Tibial artery (tissue), 4 donors: ENCODE measurements at regions not wholly inside any gene's neighbourhood (a gene's known extent, or its start where the extent isn't known, plus 50 kb on each side); places are given as distances from the start of the nearest gene placed in this dataset.

ENCODE experiments used
- DNase-seq, 2 donors: peaks; one replicate each; pipeline ENCODE4 v3.0.0-alpha.2; 2019
- H3K27ac ChIP-seq, 2 donors: fragments of 200-600 bp; sonication (generic) in 1 of 2; 1 replicate in 1 of 2; 2 replicates in 1 of 2; pipeline ENCODE4 v1.5.1; 2018 to 2019; ENCODE audit warnings: mild to moderate bottlenecking in 1 of 2
- H3K27me3 ChIP-seq, 2 donors: fragments of 200-600 bp; sonication (generic) in 1 of 2; one replicate each; pipeline versions ENCODE4 v1.5.1 to v1.6.0; 2016 to 2019
- H3K36me3 ChIP-seq, 3 donors: fragments of 200-600 bp; sonication (generic) in 2 of 3; one replicate each; pipeline ENCODE4 v1.5.1; 2016 to 2019; ENCODE audit warnings: mild to moderate bottlenecking in 2 of 3
- H3K4me1 ChIP-seq, 4 donors: fragments of 200-600 bp; sonication (generic) in 2 of 4; 1 replicate in 3 of 4; 2 replicates in 1 of 4; pipeline ENCODE4 v1.5.1; 2016 to 2019
- H3K4me3 ChIP-seq, 2 donors: fragments of 200-600 bp; sonication (generic) in 1 of 2; 1 replicate in 1 of 2; 2 replicates in 1 of 2; pipeline ENCODE4 v1.5.1; 2018 to 2019; ENCODE audit warnings: mild to moderate bottlenecking in 2 of 2
- H3K9me3 ChIP-seq, 3 donors: fragments of 200-600 bp; sonication (generic) in 1 of 3; one replicate each; pipeline ENCODE4 v1.5.1; 2016 to 2019
- CTCF ChIP-seq, 2 experiments: fragments of 200-600 bp in 1 of 2; fragments of 450-650 bp in 1 of 2; IDR thresholded peaks; one replicate each; pipeline ENCODE4 v1.5.1; 2017 to 2019; ENCODE audit warnings: antibody characterized with exemption in 2 of 2, mild to moderate bottlenecking in 1 of 2, moderate library complexity in 1 of 2
- intact Hi-C: fragments of 100-400 bp; cut with DNase I; formaldehyde crosslinking; loops from one replicate; pipeline ENCODE4 v1.15.0; 2023; ENCODE audit warnings: low total_unique reads

- H3K4me3 ChIP-seq = no peak overlapping the region
- no peak overlapping the region for H3K27ac ChIP-seq
- intact Hi-C loops = no loop called here
- H3K4me1 ChIP-seq = no peaks in the 10 kb centered on the region
- no peak for DNase-seq
- no peaks in the 10 kb centered on the region for H3K36me3 ChIP-seq
- no peak for TF ChIP-seq CTCF (IDR thresholded peaks at IDR 0.05)
- H3K9me3 ChIP-seq = no peaks in the 10 kb centered on the region
- no peaks in the 10 kb centered on the region for H3K27me3 ChIP-seq
These were observed 56.5 kb upstream of the ADRB2 start for GRCh38 chr5:148769941-148770340.

DNA sequence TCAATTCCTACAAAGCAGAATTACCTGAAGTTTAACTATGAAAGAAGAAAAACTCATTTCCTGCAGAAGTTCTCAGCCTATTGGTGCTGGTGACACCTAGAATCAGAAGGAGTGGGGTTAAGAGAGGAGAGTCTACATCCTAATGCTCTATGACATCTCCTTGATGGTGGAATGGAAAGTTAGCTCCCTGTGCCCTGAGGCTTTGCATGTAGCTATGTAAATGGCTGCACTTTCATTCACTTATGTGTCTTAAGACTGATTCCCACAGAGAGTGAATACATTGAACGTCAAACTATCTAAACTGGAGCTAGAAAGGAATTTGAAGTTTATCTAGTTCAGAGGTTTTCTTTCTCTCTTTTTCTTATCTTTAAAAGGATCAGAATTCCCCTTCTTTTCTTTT, 52.1 kb upstream of the ADRB2 start:
- Histone ChIP-seq H3K36me3 (no peaks in the 10 kb centered on the region), H3K9me3 (no peaks in the 10 kb centered on the region), H3K4me1 (no peaks in the 10 kb centered on the region), H3K27ac (no peak overlapping the region), H3K4me3 (no peak overlapping the region), H3K27me3 (no peaks in the 10 kb centered on the region)
- intact Hi-C loops = no loop called here
- no peak for DNase-seq
- no peak for TF ChIP-seq CTCF (IDR thresholded peaks at IDR 0.05)

DNA sequence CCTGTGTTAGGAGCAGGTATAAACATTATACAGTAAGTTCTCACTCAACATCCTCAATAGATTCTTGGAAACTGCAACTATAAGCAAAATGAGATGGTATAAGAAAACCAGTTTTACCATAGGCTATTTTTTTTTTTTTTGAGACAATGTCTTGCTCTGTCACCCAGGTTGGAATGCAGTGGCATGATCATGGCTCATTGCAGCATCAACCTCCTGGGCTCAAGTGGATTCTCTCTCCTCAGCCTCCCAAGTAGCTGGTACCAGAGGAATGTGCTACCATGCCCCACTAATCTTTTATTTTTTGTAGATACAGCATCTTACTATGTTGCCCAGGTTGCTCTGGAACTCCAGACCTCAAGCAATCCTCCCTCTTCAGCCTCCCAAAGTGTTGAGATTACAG, 50.1 kb upstream of the ADRB2 start:
- Histone ChIP-seq H3K4me1 (no peaks in the 10 kb centered on the region), H3K27me3 (no peaks in the 10 kb centered on the region), H3K27ac (no peak overlapping the region), H3K36me3 (no peaks in the 10 kb centered on the region), H3K9me3 (no peaks in the 10 kb centered on the region), H3K4me3 (no peak overlapping the region)
- intact Hi-C loops = no loop called here
- TF ChIP-seq CTCF (IDR thresholded peaks at IDR 0.05) = no peak
- DNase-seq = no peak
